ENCODE measurements at regions not wholly inside any gene's neighbourhood (a gene's known extent, or its start where the extent isn't known, plus 50 kb on each side); places are given as distances from the start of the nearest gene placed in this dataset.
A peak's percentile ranks its signal among the peaks of the same experiment; 100 is the strongest.

GRCh38 chr10:109411917-109412316 lies 511.4 kb downstream of the XPNPEP1 start:
- FAIRE-seq (no peak), DNase-seq (peak in 3 of 5 donors; percentile 58 to 81 (median 73))
- Histone ChIP-seq H3K27me3 (ENCODE audit: control insufficient read depth, insufficient read depth, low read length) (no peaks in the 10 kb centered on the region), H3K4me1 (ENCODE audit: control insufficient read depth in 2 of 3, insufficient read depth in 2 of 3, low read depth in 1 of 3, low read length in 3 of 3) (no peaks in the 10 kb centered on the region), H3K9ac (ENCODE audit: low read length in 3 of 3) (no peak overlapping the region), H3K27ac (ENCODE audit: low read depth in 2 of 2, low read length in 2 of 2) (no peak overlapping the region), H3K9me3 (ENCODE audit: control insufficient read depth in 2 of 3, insufficient read depth in 1 of 3, low read length in 3 of 3) (no peaks in the 10 kb centered on the region), H3K36me3 (ENCODE audit: control insufficient read depth in 2 of 3, insufficient read depth in 3 of 3, low read length in 3 of 3) (no peaks in the 10 kb centered on the region), H3K4me3 (ENCODE audit: low read length in 3 of 3) (no peak overlapping the region)
- TF ChIP-seq CTCF (IDR thresholded peaks at IDR 0.05; ENCODE audit: borderline replicate concordance, extremely low read depth, insufficient read depth), result no peak
- intact Hi-C loops (cut with DNase I), result no loop called here

DNA sequence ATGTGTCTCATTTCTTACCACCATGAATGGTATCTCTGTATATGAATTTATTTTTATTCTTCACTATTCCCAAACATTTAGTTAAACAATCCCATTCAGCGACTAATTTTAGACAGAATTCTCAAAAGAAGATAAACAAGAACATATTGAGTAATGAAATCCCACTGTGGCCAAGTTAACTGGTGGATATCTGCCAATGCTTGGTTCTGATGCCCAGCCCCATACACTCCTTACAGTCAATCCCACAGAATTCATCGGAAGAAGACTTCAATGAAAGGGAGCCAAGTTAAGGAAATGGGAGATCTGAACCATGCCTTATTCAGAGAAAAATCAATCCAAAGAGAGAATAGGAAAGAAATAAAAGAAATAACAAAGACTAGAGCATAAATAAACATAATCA lies 518.0 kb downstream of the XPNPEP1 start:
- Histone ChIP-seq H3K9me3 (ENCODE audit: control insufficient read depth in 2 of 3, insufficient read depth in 1 of 3, low read length in 3 of 3) (no peaks in the 10 kb centered on the region), H3K27me3 (ENCODE audit: control insufficient read depth, insufficient read depth, low read length) (no peaks in the 10 kb centered on the region), H3K36me3 (ENCODE audit: control insufficient read depth in 2 of 3, insufficient read depth in 3 of 3, low read length in 3 of 3) (no peaks in the 10 kb centered on the region), H3K9ac (ENCODE audit: low read length in 3 of 3) (no peak overlapping the region), H3K4me1 (ENCODE audit: control insufficient read depth in 2 of 3, insufficient read depth in 2 of 3, low read depth in 1 of 3, low read length in 3 of 3) (no peaks in the 10 kb centered on the region), H3K4me3 (ENCODE audit: low read length in 3 of 3) (no peak overlapping the region), H3K27ac (ENCODE audit: low read depth in 2 of 2, low read length in 2 of 2) (no peak overlapping the region)
- DNase-seq, result no peak
- TF ChIP-seq CTCF (IDR thresholded peaks at IDR 0.05; ENCODE audit: borderline replicate concordance, extremely low read depth, insufficient read depth), result no peak
- intact Hi-C loops (cut with DNase I), result no loop called here
- no peak for FAIRE-seq

DNA sequence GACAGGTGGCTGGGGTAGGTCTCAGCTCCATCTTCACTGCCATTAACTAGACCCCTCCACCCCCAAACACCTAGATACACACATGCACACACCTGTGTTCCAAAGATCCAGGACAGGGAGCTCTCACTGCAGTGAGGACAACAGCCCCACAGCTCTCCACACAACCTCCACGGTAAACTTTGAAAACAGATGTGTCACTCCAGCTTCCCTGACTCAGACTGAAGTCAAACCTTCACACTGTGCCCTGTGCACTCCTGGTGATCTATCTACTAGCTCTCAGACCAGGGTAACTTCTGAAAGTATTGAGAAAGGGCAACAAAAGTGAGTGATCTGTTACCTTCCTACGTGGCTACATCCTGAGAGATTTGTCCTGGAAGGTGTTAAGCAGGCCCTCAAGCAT lies 519.8 kb downstream of the XPNPEP1 start:
- DNase-seq (no peak), FAIRE-seq (no peak)
- intact Hi-C loops (cut with DNase I), result no loop called here
- Histone ChIP-seq H3K9me3 (ENCODE audit: control insufficient read depth in 2 of 3, insufficient read depth in 1 of 3, low read length in 3 of 3) (no peaks in the 10 kb centered on the region), H3K9ac (ENCODE audit: low read length in 3 of 3) (no peak overlapping the region), H3K4me1 (ENCODE audit: control insufficient read depth in 2 of 3, insufficient read depth in 2 of 3, low read depth in 1 of 3, low read length in 3 of 3) (no peaks in the 10 kb centered on the region), H3K27me3 (ENCODE audit: control insufficient read depth, insufficient read depth, low read length) (no peaks in the 10 kb centered on the region), H3K36me3 (ENCODE audit: control insufficient read depth in 2 of 3, insufficient read depth in 3 of 3, low read length in 3 of 3) (no peaks in the 10 kb centered on the region), H3K27ac (ENCODE audit: low read depth in 2 of 2, low read length in 2 of 2) (no peak overlapping the region), H3K4me3 (ENCODE audit: low read length in 3 of 3) (no peak overlapping the region)
- no peak for TF ChIP-seq CTCF (IDR thresholded peaks at IDR 0.05; ENCODE audit: borderline replicate concordance, extremely low read depth, insufficient read depth)

DNA sequence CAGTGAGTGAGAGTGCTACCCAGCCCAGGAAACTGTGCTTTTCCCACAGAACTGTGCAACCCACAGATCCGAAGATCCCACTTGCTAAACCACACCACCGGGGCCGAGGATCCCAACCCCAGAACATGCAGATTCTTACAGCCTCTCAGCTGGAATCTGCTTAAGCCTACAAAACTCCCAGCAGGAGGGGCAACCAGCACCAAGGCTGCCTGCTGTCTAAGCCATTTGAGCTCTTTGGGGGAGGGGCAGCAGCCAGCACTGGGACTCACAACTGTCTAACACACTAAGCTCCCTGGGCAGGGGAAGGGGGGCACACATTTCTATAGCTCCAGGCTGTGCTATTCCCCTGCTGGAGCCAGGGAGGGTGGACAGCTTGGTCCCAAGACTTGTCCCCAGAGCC lies 529.9 kb downstream of the XPNPEP1 start:
- H3K4me3 ChIP-seq (ENCODE audit: low read length in 3 of 3), result no peak overlapping the region
- no peak overlapping the region for H3K27ac ChIP-seq (ENCODE audit: low read depth in 2 of 2, low read length in 2 of 2)
- no peaks in the 10 kb centered on the region for H3K9me3 ChIP-seq (ENCODE audit: control insufficient read depth in 2 of 3, insufficient read depth in 1 of 3, low read length in 3 of 3)
- FAIRE-seq, result no peak
- no peak overlapping the region for H3K9ac ChIP-seq (ENCODE audit: low read length in 3 of 3)
- H3K27me3 ChIP-seq (ENCODE audit: control insufficient read depth, insufficient read depth, low read length), result no peaks in the 10 kb centered on the region
- no peaks in the 10 kb centered on the region for H3K4me1 ChIP-seq (ENCODE audit: control insufficient read depth in 2 of 3, insufficient read depth in 2 of 3, low read depth in 1 of 3, low read length in 3 of 3)
- DNase-seq, result peak in 3 of 5 donors; percentile 4 to 58 (median 11)
- H3K36me3 ChIP-seq (ENCODE audit: control insufficient read depth in 2 of 3, insufficient read depth in 3 of 3, low read length in 3 of 3), result no peaks in the 10 kb centered on the region
- TF ChIP-seq CTCF (IDR thresholded peaks at IDR 0.05; ENCODE audit: borderline replicate concordance, extremely low read depth, insufficient read depth), result no peak
- intact Hi-C loops (cut with DNase I), result no loop called here

Data from kidney (tissue), 13 donors.